T-cell (primary cell): ENCODE measurements at regions not wholly inside any gene's neighbourhood (a gene's known extent, or its start where the extent isn't known, plus 50 kb on each side); places are given as distances from the start of the nearest gene placed in this dataset.

Experiments used
- ATAC-seq, 4 experiments: fragments of 200-7000 bp in 3 of 4; fragments of 150-1000 bp in 1 of 4; cut with Tn5 transposase; replicated peaks in 1 of 4; 1 replicate in 3 of 4; 2 replicates in 1 of 4; pipeline ENCODE4 v1.10.0; 2021; ENCODE audit warnings: moderate library complexity in 3 of 4, mild to moderate bottlenecking in 2 of 4, moderate number of reproducible peaks in 1 of 4
- CTCF ChIA-PET, 2 donors: fragments of 300-600 bp; sonication (Branson Sonifier 250); formaldehyde crosslinking; loops; one replicate each; lab custom pipeline; 2022; ENCODE audit warnings: antibody characterized with exemption in 2 of 2; lab: Charles Lee
- POLR2A ChIA-PET, 2 donors: fragments of 300-600 bp; sonication (Branson Sonifier 250); formaldehyde crosslinking; loops; one replicate each; lab custom pipeline; 2022; ENCODE audit warnings: antibody characterized with exemption in 2 of 2; lab: Charles Lee
- DNase-seq, 35 experiments: peaks; one replicate each; pipeline versions ENCODE4 v3.0.0 to v3.0.0-alpha.2; 2013 to 2023
- H3K27ac ChIP-seq: one replicate; pipeline ENCODE4 v1.5.1; 2013; ENCODE audit warnings: low read length
- H3K27me3 ChIP-seq, 2 experiments: replicated peaks in 1 of 2; 1 replicate in 1 of 2; 2 replicates in 1 of 2; pipeline versions ENCODE4 v1.6.1 to v1.7.0; 2013; ENCODE audit warnings: low read length in 1 of 2, mixed read lengths in 1 of 2; ENCODE audit not compliant: control insufficient read depth in 2 of 2, insufficient read depth in 2 of 2; ENCODE audit errors: extremely low read depth in 1 of 2
- H3K36me3 ChIP-seq, 2 donors: 1 replicate in 1 of 2; 2 replicates in 1 of 2; pipeline versions ENCODE4 v1.6.1 to v1.7.0; 2013; ENCODE audit warnings: low read length in 1 of 2; ENCODE audit not compliant: control insufficient read depth in 2 of 2, insufficient read depth in 1 of 2; ENCODE audit errors: extremely low read depth in 1 of 2
- H3K4me1 ChIP-seq, 2 experiments: 1 replicate in 1 of 2; 2 replicates in 1 of 2; pipeline versions ENCODE4 v1.6.1 to v1.7.0; 2013; ENCODE audit warnings: low read length in 2 of 2, mixed read lengths in 1 of 2; ENCODE audit not compliant: insufficient read depth in 2 of 2, control insufficient read depth in 1 of 2; ENCODE audit errors: extremely low read depth in 1 of 2
- H3K4me3 ChIP-seq, 2 donors: 1 replicate in 1 of 2; 2 replicates in 1 of 2; pipeline versions ENCODE4 v1.5.1 to v1.7.0; 2013; ENCODE audit warnings: mild to moderate bottlenecking in 2 of 2, low read length in 1 of 2, moderate library complexity in 1 of 2; ENCODE audit not compliant: control insufficient read depth in 1 of 2; ENCODE audit errors: extremely low read depth in 1 of 2
- H3K9me3 ChIP-seq: 2 replicates; pipeline ENCODE4 v1.7.0; 2013
- H3K27ac Mint-ChIP-seq, 2 donors: one replicate each; pipeline ENCODE4 v1.8.0; 2020 to 2021; ENCODE audit warnings: mild to moderate bottlenecking in 2 of 2, mixed read lengths in 2 of 2
- H3K27me3 Mint-ChIP-seq, 2 donors: one replicate each; pipeline ENCODE4 v1.8.0; 2021 to 2022; ENCODE audit warnings: mixed read lengths in 2 of 2
- H3K36me3 Mint-ChIP-seq: one replicate; pipeline ENCODE4 v1.8.0; 2021; ENCODE audit warnings: mixed read lengths
- H3K4me1 Mint-ChIP-seq, 3 donors: one replicate each; pipeline ENCODE4 v1.8.0; 2020 to 2022; ENCODE audit warnings: mixed read lengths in 3 of 3, mild to moderate bottlenecking in 1 of 3
- H3K4me3 Mint-ChIP-seq, 3 donors: one replicate each; pipeline ENCODE4 v1.8.0; 2020 to 2022; ENCODE audit warnings: mild to moderate bottlenecking in 3 of 3, mixed read lengths in 3 of 3, moderate library complexity in 3 of 3
- H3K9me3 Mint-ChIP-seq, 3 donors: one replicate each; pipeline ENCODE4 v1.8.0; 2020 to 2022; ENCODE audit warnings: mixed read lengths in 3 of 3
- WGBS: methylation state at CpG from one replicate; pipeline ENCODE4 v1.1.5; 2013; ENCODE audit warnings: missing lambda C conversion rate; ENCODE audit not compliant: insufficient coverage; 5-methylcytosine and 5-hydroxymethylcytosine counted together

DNA sequence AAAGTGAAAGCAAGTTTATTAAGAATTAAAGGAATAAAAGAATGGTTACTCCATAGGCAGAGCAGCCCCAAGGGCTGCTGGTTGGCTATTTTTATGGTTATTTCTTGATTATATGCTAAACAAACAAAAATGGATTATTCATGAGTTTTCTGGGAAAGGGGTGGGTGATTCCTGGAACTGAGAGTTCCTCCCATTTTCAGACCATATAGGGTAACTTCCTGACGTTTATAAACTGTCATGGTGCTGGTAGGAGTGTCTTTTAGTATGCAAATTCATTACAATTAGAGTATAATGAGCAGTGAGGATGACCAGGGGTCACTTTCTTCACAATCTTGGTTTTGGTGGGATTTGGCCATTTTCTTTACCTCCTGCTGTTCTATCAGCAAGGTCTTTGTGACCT is 707.9 kb downstream of the ZNF385D start:
- H3K4me1 Mint-ChIP-seq = no peaks in the 10 kb centered on the region
- no peak overlapping the region for H3K27ac ChIP-seq
- peaks cover 0 to 14% (median 12%) of the 10 kb centered on the region in 3 donors for H3K9me3 Mint-ChIP-seq
- POLR2A ChIA-PET = no interaction called here
- no peak overlapping the region for H3K4me3 Mint-ChIP-seq
- no peaks in the 10 kb centered on the region for H3K36me3 Mint-ChIP-seq
- ATAC-seq (no peak), DNase-seq (no peak)
- no peak overlapping the region for H3K4me3 ChIP-seq
- no peaks in the 10 kb centered on the region for H3K27me3 ChIP-seq
- WGBS = no CpG with 5 or more reads among the region's 1 CpG
- H3K27ac Mint-ChIP-seq = no peak overlapping the region
- no peaks in the 10 kb centered on the region for H3K36me3 ChIP-seq
- CTCF ChIA-PET = no interaction called here
- H3K4me1 ChIP-seq = no peaks in the 10 kb centered on the region
- no peaks in the 10 kb centered on the region for H3K27me3 Mint-ChIP-seq
- H3K9me3 ChIP-seq = no peaks in the 10 kb centered on the region

DNA sequence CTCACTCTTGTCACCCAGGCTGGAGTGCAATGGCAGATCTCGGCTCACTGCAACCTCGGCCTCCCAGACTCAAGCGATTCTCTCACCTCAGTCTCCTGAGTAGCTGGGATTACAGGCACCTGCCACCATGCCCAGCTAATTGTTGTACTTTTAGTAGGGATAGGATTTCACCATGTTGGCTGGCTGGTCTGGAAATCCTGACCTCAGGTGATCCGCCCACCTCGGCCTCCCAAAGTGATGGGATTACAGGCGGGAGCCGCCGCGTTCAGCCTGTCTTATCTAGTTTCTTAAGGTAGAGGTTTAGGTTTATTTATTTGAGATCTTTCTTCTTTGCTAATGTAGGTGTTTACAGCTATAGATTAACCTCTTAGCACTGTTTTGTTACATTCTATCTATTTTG is 708.8 kb downstream of the ZNF385D start:
- Histone ChIP-seq H3K9me3 (no peaks in the 10 kb centered on the region), H3K27ac (no peak overlapping the region), H3K27me3 (no peaks in the 10 kb centered on the region), H3K36me3 (no peaks in the 10 kb centered on the region), H3K4me3 (no peak overlapping the region), H3K4me1 (no peaks in the 10 kb centered on the region)
- POLR2A ChIA-PET = no interaction called here
- DNase-seq (no peak), ATAC-seq (no peak)
- no CpG with 5 or more reads among the region's 9 CpGs for WGBS
- CTCF ChIA-PET = no interaction called here
- H3K27me3 Mint-ChIP-seq = no peaks in the 10 kb centered on the region
- no peak overlapping the region for H3K27ac Mint-ChIP-seq
- H3K4me3 Mint-ChIP-seq = no peak overlapping the region
- H3K4me1 Mint-ChIP-seq = no peaks in the 10 kb centered on the region
- peaks cover 0 to 14% (median 12%) of the 10 kb centered on the region in 3 donors for H3K9me3 Mint-ChIP-seq
- H3K36me3 Mint-ChIP-seq = no peaks in the 10 kb centered on the region

DNA sequence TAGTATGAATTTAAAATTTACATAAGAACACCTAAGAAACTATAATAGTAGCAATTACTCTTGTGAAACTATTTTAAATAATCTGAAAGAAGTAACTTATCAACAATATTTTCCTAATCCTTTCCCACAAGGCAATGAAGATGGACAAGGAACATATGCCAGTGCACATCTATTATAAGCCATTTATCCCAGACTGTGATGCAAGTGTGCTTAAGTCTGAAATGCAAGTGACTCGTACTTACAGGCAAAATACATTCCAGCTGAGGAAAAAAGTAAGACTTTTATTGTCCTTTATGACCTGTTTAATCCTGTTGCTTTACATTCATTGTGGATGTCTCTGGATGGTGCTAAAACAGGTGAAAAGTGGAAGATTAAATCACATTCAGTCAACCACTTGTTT is 709.4 kb downstream of the ZNF385D start:
- H3K27ac Mint-ChIP-seq = no peak overlapping the region
- no CpG with 5 or more reads among the region's 1 CpG for WGBS
- H3K9me3 Mint-ChIP-seq = peaks cover 0 to 14% (median 12%) of the 10 kb centered on the region in 3 donors
- Histone ChIP-seq H3K27ac (no peak overlapping the region), H3K9me3 (no peaks in the 10 kb centered on the region), H3K4me3 (no peak overlapping the region), H3K27me3 (no peaks in the 10 kb centered on the region), H3K36me3 (no peaks in the 10 kb centered on the region), H3K4me1 (no peaks in the 10 kb centered on the region)
- POLR2A ChIA-PET = no interaction called here
- no peak overlapping the region for H3K4me3 Mint-ChIP-seq
- DNase-seq (no peak), ATAC-seq (no peak)
- H3K27me3 Mint-ChIP-seq = no peaks in the 10 kb centered on the region
- H3K4me1 Mint-ChIP-seq = no peaks in the 10 kb centered on the region
- no peaks in the 10 kb centered on the region for H3K36me3 Mint-ChIP-seq
- CTCF ChIA-PET = no interaction called here

DNA sequence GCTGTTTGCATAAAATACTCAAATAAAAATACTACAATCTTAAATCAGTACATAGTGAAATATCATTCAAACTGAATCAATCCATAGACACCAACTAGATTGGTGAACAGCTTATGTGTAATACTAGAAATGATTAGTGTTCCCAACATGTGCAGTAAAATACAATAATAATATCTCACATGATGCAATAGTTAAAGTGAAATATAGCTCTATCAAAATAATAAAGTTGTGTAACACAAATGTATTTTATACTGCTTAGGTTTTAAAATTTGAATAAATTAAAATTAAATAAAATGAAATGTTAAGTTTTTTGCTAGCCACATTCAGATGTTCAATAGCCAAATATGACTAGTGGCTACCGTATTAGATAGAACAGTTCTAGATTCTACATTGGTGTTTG is 714.1 kb downstream of the ZNF385D start:
- ChIA-PET POLR2A (no interaction called here), CTCF (no interaction called here)
- no peak for ATAC-seq
- Mint-ChIP-seq H3K4me1 (no peaks in the 10 kb centered on the region), H3K9me3 (peaks cover 4 to 16% (median 11%) of the 10 kb centered on the region in 3 donors), H3K27me3 (no peaks in the 10 kb centered on the region), H3K4me3 (no peak overlapping the region), H3K27ac (no peak overlapping the region), H3K36me3 (no peaks in the 10 kb centered on the region)
- DNase-seq = no peak
- Histone ChIP-seq H3K4me1 (no peaks in the 10 kb centered on the region), H3K4me3 (no peak overlapping the region), H3K27me3 (no peaks in the 10 kb centered on the region), H3K9me3 (no peaks in the 10 kb centered on the region), H3K27ac (no peak overlapping the region), H3K36me3 (no peaks in the 10 kb centered on the region)
- no CpG with 5 or more reads among the region's 1 CpG for WGBS

DNA sequence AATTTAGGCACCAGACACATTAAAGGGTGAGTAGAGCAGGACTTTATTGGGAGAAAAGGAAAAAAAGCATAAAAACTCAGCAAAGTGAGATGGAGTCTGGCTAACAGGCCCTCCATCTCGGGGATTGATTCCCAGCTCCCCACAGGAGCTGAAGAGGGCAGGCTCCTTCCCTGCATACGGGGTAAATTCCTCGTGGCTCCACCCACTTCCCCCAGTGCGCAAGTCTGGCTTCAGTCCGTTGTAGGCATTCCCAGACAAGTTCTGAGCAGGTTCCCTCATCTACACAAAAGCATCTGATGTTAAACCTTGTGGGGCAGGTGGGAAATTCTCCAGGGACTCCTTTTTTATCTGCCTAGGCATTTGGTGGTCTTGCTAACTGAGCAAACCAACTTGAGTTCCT is 722.6 kb downstream of the ZNF385D start:
- Mint-ChIP-seq H3K4me1 (no peaks in the 10 kb centered on the region), H3K9me3 (peaks cover 11 to 28% (median 20%) of the 10 kb centered on the region in 3 donors), H3K27ac (no peak overlapping the region), H3K27me3 (no peaks in the 10 kb centered on the region), H3K4me3 (no peak overlapping the region), H3K36me3 (no peaks in the 10 kb centered on the region)
- H3K4me1 ChIP-seq = no peaks in the 10 kb centered on the region
- H3K36me3 ChIP-seq = no peaks in the 10 kb centered on the region
- ChIA-PET POLR2A (no interaction called here), CTCF (no interaction called here)
- no peak for DNase-seq
- WGBS = 47% methylated on average over 2 of the region's 5 CpGs
- no peaks in the 10 kb centered on the region for H3K27me3 ChIP-seq
- H3K9me3 ChIP-seq = no peaks in the 10 kb centered on the region
- ATAC-seq = no peak
- H3K4me3 ChIP-seq = no peak overlapping the region
- no peak overlapping the region for H3K27ac ChIP-seq

DNA sequence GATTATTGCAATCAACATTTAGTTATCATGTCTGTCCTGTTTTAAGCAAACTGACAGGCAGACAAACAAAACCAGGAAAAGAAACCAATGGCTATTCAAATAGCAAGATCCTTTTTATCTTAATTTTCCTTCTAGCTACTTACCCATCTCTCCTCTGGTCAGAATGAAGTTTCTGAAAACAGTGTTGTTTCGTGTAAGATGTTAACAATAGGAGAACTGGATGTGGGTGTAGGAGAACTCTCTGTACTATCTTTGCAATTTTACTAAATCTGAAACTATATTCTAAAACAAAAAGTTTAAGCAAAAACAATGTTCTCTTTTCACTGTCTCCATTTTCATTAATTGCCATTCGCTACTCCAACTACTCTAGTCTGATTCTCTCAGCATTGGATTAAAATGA is 726.4 kb downstream of the ZNF385D start:
- CTCF ChIA-PET = no interaction called here
- H3K4me3 ChIP-seq = no peak overlapping the region
- WGBS = no CpG with 5 or more reads among the region's 2 CpGs

DNA sequence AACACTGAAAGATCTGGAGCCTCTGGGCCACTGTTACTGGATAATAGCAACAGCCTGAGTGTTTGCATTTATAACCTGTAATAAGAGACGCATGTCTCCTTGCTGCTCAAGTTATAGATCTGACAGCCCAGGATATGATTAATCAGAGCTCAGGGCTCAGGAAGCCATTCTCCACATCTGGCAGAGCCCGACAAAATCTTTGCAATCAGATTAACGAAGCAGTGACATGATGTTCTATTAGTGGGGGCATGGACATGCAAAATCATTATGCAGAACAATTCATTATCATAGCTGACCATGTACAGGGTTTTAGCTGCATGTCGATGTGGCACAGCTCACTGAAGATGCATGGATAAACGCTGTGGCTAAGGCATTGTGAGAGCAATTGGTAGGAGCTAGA is 730.3 kb downstream of the ZNF385D start:
- ATAC-seq (no peak), DNase-seq (no peak)
- Histone ChIP-seq H3K4me3 (no peak overlapping the region), H3K4me1 (no peaks in the 10 kb centered on the region), H3K9me3 (no peaks in the 10 kb centered on the region), H3K36me3 (no peaks in the 10 kb centered on the region), H3K27ac (no peak overlapping the region), H3K27me3 (no peaks in the 10 kb centered on the region)
- Mint-ChIP-seq H3K9me3 (peaks cover 13 to 25% (median 22%) of the 10 kb centered on the region in 3 donors), H3K27me3 (no peaks in the 10 kb centered on the region), H3K36me3 (no peaks in the 10 kb centered on the region), H3K27ac (no peak overlapping the region), H3K4me1 (no peaks in the 10 kb centered on the region), H3K4me3 (no peak overlapping the region)
- WGBS = 69% methylated on average over 2 of the region's 5 CpGs
- CTCF ChIA-PET = no interaction called here
- POLR2A ChIA-PET = no interaction called here

More for the DNA sequence above, 726.4 kb downstream of the ZNF385D start:
- Mint-ChIP-seq H3K9me3 (peaks cover 7 to 24% (median 21%) of the 10 kb centered on the region in 3 donors), H3K36me3 (no peaks in the 10 kb centered on the region), H3K4me1 (no peaks in the 10 kb centered on the region), H3K27ac (no peak overlapping the region), H3K4me3 (no peak overlapping the region), H3K27me3 (no peaks in the 10 kb centered on the region)
- H3K4me1 ChIP-seq = no peaks in the 10 kb centered on the region
- H3K36me3 ChIP-seq = no peaks in the 10 kb centered on the region
- no peaks in the 10 kb centered on the region for H3K9me3 ChIP-seq
- POLR2A ChIA-PET = no interaction called here
- no peak overlapping the region for H3K27ac ChIP-seq
- no peak for DNase-seq
- H3K27me3 ChIP-seq = no peaks in the 10 kb centered on the region
- ATAC-seq = no peak
